Endodermal cell (in vitro differentiated cells): ENCODE measurements at regions not wholly inside any gene's neighbourhood (a gene's known extent, or its start where the extent isn't known, plus 50 kb on each side); places are given as distances from the start of the nearest gene placed in this dataset.

Source experiments
- DNase-seq: peaks from one replicate; pipeline ENCODE4 v3.0.0-alpha.2; 2017
- H3K27ac ChIP-seq: 2 replicates; pipeline ENCODE4 v1.5.1; 2013; ENCODE audit warnings: mild to moderate bottlenecking, low read depth, low read length, moderate library complexity
- H3K27me3 ChIP-seq: 2 replicates; pipeline ENCODE4 v1.6.1; 2013; ENCODE audit warnings: mild to moderate bottlenecking, low read length, moderate library complexity; ENCODE audit not compliant: insufficient read depth, control insufficient read depth, poor library complexity, severe bottlenecking
- H3K36me3 ChIP-seq: 2 replicates; pipeline ENCODE4 v1.7.0; 2013; ENCODE audit warnings: mild to moderate bottlenecking, low read length, moderate library complexity; ENCODE audit not compliant: control insufficient read depth, insufficient read depth
- H3K4me1 ChIP-seq: one replicate; pipeline ENCODE4 v1.7.0; 2013; ENCODE audit warnings: low read length; ENCODE audit not compliant: control insufficient read depth, insufficient read depth
- H3K4me3 ChIP-seq: 2 replicates; pipeline ENCODE4 v1.5.1; 2013; ENCODE audit warnings: mild to moderate bottlenecking, low read length, moderate library complexity
- H3K9ac ChIP-seq: 2 replicates; pipeline ENCODE4 v1.6.1; 2013; ENCODE audit warnings: mild to moderate bottlenecking, low read length, moderate library complexity; ENCODE audit not compliant: poor library complexity, severe bottlenecking; ENCODE audit errors: extremely low read depth
- H3K9me3 ChIP-seq: 2 replicates; pipeline ENCODE4 v1.6.1; 2013; ENCODE audit warnings: mild to moderate bottlenecking, low read length, moderate library complexity; ENCODE audit not compliant: control insufficient read depth
- H3K27ac Mint-ChIP-seq: 2 replicates; pipeline ENCODE4 v1.8.0; 2020; ENCODE audit warnings: mixed read lengths
- H3K27me3 Mint-ChIP-seq: 2 replicates; pipeline ENCODE4 v1.8.0; 2021; ENCODE audit warnings: mild to moderate bottlenecking, mixed read lengths; ENCODE audit not compliant: insufficient read depth
- H3K36me3 Mint-ChIP-seq: 2 replicates; pipeline ENCODE4 v1.8.0; 2020; ENCODE audit warnings: low read depth, mixed read lengths
- H3K4me1 Mint-ChIP-seq: 2 replicates; pipeline ENCODE4 v1.8.0; 2020; ENCODE audit warnings: mixed read lengths
- H3K4me3 Mint-ChIP-seq: 2 replicates; pipeline ENCODE4 v1.8.0; 2020; ENCODE audit warnings: mild to moderate bottlenecking, moderate library complexity, mixed read lengths
- H3K9me3 Mint-ChIP-seq: 2 replicates; pipeline ENCODE4 v1.8.0; 2020; ENCODE audit warnings: mild to moderate bottlenecking, mixed read lengths
- WGBS, 2 experiments: methylation state at CpG; one replicate each; pipeline versions ENCODE4 v1.1.5 to v1.1.7; 2013; ENCODE audit warnings: missing lambda C conversion rate in 2 of 2, mixed read lengths in 1 of 2; ENCODE audit not compliant: insufficient coverage in 1 of 2, insufficient read length in 1 of 2; 5-methylcytosine and 5-hydroxymethylcytosine counted together
- TF ChIP-seq, protein P1 (sequence below): fragments of 200-600 bp; sonication (generic); conservative IDR thresholded peaks from 2 replicates; pipeline ENCODE4 v1.5.0; 2021; ENCODE audit warnings: antibody characterized with exemption, mild to moderate bottlenecking

DNA sequence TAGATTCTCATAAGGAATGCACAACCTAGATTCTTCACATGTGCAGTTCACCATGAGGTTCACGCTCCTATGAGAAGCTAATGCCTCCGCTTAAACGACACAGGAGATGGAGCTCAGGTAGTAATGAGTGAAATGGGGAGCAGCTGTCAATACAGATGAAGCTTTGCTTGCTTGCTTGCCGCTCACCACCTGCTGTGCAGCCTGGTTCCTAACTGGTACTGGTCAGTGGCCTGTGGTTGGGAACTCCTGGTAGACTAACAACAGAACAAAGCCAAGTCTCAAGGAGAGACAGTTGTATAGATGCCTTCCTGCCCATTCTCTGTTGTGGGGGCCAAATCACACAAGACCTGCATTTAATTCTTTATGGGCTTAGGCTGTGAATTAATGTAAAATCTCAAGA, 449.2 kb upstream of the TNP1 start:
- Mint-ChIP-seq H3K4me1 (no peaks in the 10 kb centered on the region), H3K9me3 (peaks cover 9% of the 10 kb centered on the region), H3K27me3 (peaks cover 12% of the 10 kb centered on the region), H3K27ac (no peak overlapping the region), H3K4me3 (no peak overlapping the region), H3K36me3 (no peaks in the 10 kb centered on the region)
- 96 to 100% methylated on average over 2 to 4 of the region's 4 CpGs for WGBS, 2 experiments
- TF ChIP-seq, protein P1, sequence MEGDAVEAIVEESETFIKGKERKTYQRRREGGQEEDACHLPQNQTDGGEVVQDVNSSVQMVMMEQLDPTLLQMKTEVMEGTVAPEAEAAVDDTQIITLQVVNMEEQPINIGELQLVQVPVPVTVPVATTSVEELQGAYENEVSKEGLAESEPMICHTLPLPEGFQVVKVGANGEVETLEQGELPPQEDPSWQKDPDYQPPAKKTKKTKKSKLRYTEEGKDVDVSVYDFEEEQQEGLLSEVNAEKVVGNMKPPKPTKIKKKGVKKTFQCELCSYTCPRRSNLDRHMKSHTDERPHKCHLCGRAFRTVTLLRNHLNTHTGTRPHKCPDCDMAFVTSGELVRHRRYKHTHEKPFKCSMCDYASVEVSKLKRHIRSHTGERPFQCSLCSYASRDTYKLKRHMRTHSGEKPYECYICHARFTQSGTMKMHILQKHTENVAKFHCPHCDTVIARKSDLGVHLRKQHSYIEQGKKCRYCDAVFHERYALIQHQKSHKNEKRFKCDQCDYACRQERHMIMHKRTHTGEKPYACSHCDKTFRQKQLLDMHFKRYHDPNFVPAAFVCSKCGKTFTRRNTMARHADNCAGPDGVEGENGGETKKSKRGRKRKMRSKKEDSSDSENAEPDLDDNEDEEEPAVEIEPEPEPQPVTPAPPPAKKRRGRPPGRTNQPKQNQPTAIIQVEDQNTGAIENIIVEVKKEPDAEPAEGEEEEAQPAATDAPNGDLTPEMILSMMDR, result no peak
- H3K9ac ChIP-seq, result no peak overlapping the region
- no peaks in the 10 kb centered on the region for H3K27me3 ChIP-seq
- H3K36me3 ChIP-seq, result no peaks in the 10 kb centered on the region
- DNase-seq, result no peak
- no peak overlapping the region for H3K4me3 ChIP-seq
- peaks cover 13% of the 10 kb centered on the region for H3K9me3 ChIP-seq
- no peak overlapping the region for H3K27ac ChIP-seq
- no peaks in the 10 kb centered on the region for H3K4me1 ChIP-seq

DNA sequence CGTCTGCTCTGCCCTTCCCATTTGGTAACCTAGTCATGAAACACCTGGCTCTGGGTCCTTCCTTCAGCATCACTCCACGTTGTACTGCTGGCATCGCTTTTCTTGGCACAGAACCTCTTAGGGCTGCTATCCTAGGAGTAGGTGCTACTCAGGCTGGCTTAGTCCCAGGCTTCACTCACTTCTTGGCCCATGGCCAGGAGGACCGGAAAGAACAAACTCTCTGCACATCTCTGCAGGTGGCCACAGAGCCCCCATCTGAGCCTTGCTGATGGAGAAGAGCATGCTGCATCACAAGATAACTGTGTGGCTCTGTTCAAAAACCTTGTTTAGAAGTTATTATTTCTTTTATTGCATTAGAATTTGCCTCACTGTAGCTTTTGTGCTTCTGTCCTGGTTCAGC, 447.2 kb upstream of the TNP1 start:
- WGBS, 2 experiments, result 90 to 94% methylated on average over 4 of the region's 4 CpGs
- Mint-ChIP-seq H3K4me1 (no peaks in the 10 kb centered on the region), H3K4me3 (no peak overlapping the region), H3K27me3 (peaks cover 22% of the 10 kb centered on the region), H3K9me3 (peaks cover 9% of the 10 kb centered on the region), H3K36me3 (no peaks in the 10 kb centered on the region), H3K27ac (no peak overlapping the region)
- H3K27me3 ChIP-seq, result no peaks in the 10 kb centered on the region
- peaks cover 13% of the 10 kb centered on the region for H3K9me3 ChIP-seq
- no peak overlapping the region for H3K27ac ChIP-seq
- no peak overlapping the region for H3K4me3 ChIP-seq
- H3K9ac ChIP-seq, result no peak overlapping the region
- TF ChIP-seq, protein P1, result no peak
- H3K36me3 ChIP-seq, result no peaks in the 10 kb centered on the region
- DNase-seq, result no peak
- H3K4me1 ChIP-seq, result no peaks in the 10 kb centered on the region

DNA sequence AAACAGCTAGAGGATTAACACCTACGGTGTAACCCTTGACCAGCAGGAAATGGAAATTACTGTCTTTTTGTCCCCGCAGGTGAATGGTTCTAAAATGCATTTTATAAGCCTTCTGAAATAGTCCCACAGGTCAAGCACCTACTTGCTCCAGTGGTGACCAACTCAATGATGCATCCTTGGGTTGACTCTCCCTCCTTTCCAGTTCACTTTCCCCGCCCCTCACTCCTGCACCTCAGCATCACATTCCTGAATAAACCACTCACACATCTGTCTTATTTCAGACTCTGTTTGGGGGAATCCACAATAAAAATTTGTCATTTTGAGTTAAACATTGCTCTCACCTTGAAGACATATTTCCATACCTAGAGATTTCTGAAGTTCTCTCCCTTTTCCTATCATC, 446.0 kb upstream of the TNP1 start:
- no peak overlapping the region for H3K9ac ChIP-seq
- no peak overlapping the region for H3K4me3 Mint-ChIP-seq
- no peak overlapping the region for H3K27ac Mint-ChIP-seq
- DNase-seq, result no peak
- H3K9me3 Mint-ChIP-seq, result peaks cover 9% of the 10 kb centered on the region
- TF ChIP-seq, protein P1, result no peak
- no peaks in the 10 kb centered on the region for H3K36me3 Mint-ChIP-seq
- H3K36me3 ChIP-seq, result no peaks in the 10 kb centered on the region
- H3K4me1 Mint-ChIP-seq, result no peaks in the 10 kb centered on the region
- H3K27ac ChIP-seq, result no peak overlapping the region
- H3K27me3 ChIP-seq, result no peaks in the 10 kb centered on the region
- peaks cover 13% of the 10 kb centered on the region for H3K9me3 ChIP-seq
- H3K4me1 ChIP-seq, result no peaks in the 10 kb centered on the region
- H3K27me3 Mint-ChIP-seq, result peaks cover 24% of the 10 kb centered on the region
- 83 to 88% methylated on average over 3 of the region's 3 CpGs for WGBS, 2 experiments
- H3K4me3 ChIP-seq, result no peak overlapping the region
